ENCODE measurements at regions not wholly inside any gene's neighbourhood (a gene's known extent, or its start where the extent isn't known, plus 50 kb on each side); places are given as distances from the start of the nearest gene placed in this dataset.

DNA sequence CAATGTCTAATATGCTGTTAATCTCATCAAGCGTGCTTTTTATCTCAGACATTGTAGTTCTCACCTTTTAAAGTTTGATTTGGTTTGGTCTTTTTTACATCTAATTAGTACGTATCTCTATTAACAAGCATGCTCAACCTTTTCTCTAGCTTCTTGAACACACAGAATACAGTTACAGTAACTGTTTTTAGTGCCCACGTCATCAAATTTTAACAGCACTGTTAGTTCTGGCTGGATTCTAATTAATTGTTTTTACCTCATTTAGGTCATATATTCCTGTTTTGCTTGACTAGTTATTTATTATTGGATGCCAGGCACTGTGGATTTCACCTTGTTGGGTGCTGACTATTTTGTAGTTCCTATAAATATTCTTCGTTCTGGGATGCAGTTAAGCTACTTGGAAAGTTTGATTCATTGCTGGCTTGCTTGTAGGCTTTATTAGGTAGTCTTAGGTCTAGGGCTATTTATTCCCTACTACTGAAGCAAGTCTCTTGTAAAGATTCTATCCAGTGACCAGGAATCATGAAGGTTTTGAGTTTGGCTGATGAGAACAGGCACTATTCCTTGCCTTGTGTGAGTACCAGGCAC lies 263.0 kb downstream of the ETAA1 start:
- TF ChIP-seq, protein P1, sequence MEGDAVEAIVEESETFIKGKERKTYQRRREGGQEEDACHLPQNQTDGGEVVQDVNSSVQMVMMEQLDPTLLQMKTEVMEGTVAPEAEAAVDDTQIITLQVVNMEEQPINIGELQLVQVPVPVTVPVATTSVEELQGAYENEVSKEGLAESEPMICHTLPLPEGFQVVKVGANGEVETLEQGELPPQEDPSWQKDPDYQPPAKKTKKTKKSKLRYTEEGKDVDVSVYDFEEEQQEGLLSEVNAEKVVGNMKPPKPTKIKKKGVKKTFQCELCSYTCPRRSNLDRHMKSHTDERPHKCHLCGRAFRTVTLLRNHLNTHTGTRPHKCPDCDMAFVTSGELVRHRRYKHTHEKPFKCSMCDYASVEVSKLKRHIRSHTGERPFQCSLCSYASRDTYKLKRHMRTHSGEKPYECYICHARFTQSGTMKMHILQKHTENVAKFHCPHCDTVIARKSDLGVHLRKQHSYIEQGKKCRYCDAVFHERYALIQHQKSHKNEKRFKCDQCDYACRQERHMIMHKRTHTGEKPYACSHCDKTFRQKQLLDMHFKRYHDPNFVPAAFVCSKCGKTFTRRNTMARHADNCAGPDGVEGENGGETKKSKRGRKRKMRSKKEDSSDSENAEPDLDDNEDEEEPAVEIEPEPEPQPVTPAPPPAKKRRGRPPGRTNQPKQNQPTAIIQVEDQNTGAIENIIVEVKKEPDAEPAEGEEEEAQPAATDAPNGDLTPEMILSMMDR (conservative IDR thresholded peaks at IDR 0.05; ENCODE audit: low read depth, low read length): no peak
- no peak for DNase-seq (ENCODE audit: low read depth)
- no peak overlapping the region for H3K4me3 ChIP-seq (ENCODE audit: low read depth, low read length)

DNA sequence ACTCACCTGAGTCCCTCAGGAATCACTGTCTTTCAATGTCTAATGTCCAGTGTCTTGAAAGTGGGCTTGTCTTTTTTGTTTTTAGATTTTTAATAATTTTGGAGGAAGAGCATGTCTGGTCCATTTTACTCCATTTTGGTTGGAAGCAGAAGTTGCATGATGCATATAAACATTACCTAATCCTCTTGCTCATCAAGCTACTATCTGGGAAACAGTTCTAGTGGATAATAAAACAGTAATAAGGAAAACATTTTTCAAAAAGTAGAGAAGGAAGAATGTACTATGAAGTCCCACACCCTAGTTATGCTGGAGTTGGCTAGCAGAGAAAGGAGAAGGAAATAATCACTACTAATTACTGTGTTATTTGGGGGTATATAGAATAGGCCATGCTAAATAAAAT lies 263.7 kb downstream of the ETAA1 start:
- no peak overlapping the region for H3K4me3 ChIP-seq (ENCODE audit: low read depth, low read length)
- TF ChIP-seq, protein P1 (conservative IDR thresholded peaks at IDR 0.05; ENCODE audit: low read depth, low read length): no peak
- no peak for DNase-seq (ENCODE audit: low read depth)

DNA sequence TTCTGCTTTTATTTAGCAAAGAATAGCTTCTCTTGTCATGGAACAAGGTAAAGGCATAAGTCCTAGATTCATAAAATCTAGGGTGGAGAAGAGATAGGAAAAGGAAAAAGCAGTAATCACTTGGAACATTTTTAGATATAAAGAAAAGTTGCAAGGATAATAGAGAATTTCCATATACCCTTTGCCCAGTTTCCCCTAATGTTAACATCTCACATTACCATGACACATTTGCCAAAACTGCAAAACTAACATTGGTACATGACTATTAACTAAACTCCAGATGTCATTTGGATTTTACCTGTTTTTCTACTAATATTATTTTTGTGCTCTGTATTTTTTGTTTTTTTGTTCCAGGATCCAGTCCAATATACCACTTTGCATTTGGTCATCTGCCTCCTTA lies 265.1 kb downstream of the ETAA1 start:
- TF ChIP-seq, protein P1 (conservative IDR thresholded peaks at IDR 0.05; ENCODE audit: low read depth, low read length): no peak
- H3K4me3 ChIP-seq (ENCODE audit: low read depth, low read length): no peak overlapping the region
- DNase-seq (ENCODE audit: low read depth): no peak

DNA sequence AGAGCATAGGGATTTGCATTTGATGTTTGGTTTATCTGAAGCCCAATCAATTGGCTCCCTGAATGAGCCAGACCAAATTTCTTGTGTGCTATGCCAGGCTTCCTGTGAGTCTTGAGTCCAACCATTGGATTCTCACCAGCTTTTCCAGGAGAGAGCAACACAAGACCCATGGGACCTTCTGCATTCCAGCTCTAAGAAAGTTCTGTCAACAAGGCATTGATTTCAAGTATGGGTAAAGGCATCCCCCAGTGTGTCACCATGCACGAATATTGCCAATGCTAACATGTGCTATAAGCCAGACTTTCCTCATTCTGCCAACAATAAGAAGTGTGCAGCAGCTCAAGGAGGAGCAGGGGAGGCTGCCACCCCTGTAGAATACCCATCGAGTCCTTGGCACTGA lies 266.6 kb downstream of the ETAA1 start:
- no peak for DNase-seq (ENCODE audit: low read depth)
- H3K4me3 ChIP-seq (ENCODE audit: low read depth, low read length): no peak overlapping the region
- TF ChIP-seq, protein P1 (conservative IDR thresholded peaks at IDR 0.05; ENCODE audit: low read depth, low read length): no peak

DNA sequence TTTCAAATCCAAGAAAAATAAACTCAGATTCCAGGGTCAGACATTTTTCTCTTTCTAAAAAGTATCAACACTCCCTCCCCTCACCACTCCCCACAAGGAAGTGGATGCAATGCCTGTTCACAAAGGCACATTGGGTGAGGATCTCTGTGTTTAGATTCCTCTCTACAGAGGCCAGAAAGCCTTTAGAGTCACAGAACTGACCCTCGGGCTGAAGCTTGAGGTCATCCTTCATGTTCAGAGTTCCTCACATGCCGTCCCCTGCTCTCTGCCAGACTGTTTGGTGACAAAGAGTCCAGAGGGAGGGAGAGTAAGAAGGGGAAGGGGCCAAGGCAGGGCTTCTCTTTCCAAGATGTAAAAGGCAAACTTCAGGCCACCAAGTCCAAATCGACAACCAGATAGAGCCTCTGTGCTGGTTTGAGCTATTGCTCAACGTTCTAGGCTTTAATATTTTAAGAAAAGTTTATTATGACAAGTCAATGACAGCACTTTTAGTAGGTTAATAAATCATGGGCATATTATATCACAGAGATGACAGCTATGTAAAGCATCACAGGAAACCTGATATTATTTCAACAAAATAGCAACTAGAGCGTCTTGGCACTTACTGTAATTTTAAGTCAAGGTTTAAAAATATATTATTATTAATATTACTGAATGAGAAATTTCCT lies 269.4 kb downstream of the ETAA1 start:
- TF ChIP-seq, protein P1 (conservative IDR thresholded peaks at IDR 0.05; ENCODE audit: low read depth, low read length): no peak
- no peak for DNase-seq (ENCODE audit: low read depth)
- no peak overlapping the region for H3K4me3 ChIP-seq (ENCODE audit: low read depth, low read length)

DNA sequence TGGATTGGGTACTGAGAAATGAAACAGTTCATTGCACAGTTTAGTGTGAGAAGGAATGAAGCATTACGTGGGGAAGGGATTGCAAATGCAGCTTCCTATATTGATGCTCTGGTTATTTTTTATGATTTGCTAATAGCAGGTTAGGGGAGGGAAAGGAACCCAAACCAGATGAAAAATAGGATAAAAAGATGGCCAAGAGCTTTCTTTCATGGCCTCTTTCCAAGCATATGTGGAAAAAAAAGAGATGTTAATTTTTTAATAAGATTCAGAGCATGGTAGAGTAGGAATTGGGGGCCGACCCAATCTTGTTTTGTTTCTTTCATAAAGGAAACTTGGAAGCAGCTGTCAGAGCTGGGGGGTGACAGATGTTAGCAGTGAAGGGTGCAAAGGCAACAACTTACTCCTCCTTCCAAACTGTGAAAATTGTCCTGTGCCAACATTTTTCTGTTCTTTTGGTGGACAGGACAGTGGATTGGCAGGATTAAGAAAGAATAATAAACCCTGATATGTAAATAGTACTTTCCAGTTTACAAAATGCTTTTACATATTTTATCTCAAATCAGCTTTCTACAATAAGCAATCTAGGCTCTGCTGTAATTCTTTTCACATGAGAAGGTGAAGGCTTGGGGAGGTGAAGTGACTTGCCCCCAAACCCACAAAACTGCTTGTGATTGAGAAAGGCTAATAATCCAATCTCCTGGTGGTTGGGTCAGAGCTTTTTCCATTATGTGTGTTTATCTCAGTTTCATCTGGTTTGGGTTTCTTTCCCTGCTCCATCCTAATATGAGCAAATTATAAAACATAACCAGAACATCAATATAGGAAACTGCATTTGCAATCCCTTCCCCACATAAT lies 270.1 kb downstream of the ETAA1 start:
- no peak for DNase-seq (ENCODE audit: low read depth)
- H3K4me3 ChIP-seq (ENCODE audit: low read depth, low read length): no peak overlapping the region
- TF ChIP-seq, protein P1 (conservative IDR thresholded peaks at IDR 0.05; ENCODE audit: low read depth, low read length): no peak
